Hematopoietic multipotent progenitor cell treated with erythropoietin and hydrocortisone succinate and interleukin-3 and kit ligand, for 4 days (in vitro differentiated cells): ENCODE measurements at regions not wholly inside any gene's neighbourhood (a gene's known extent, or its start where the extent isn't known, plus 50 kb on each side); places are given as distances from the start of the nearest gene placed in this dataset.

Source experiments
- DNase-seq: peaks from one replicate; pipeline ENCODE4 v3.0.0-alpha.2; 2015

DNA sequence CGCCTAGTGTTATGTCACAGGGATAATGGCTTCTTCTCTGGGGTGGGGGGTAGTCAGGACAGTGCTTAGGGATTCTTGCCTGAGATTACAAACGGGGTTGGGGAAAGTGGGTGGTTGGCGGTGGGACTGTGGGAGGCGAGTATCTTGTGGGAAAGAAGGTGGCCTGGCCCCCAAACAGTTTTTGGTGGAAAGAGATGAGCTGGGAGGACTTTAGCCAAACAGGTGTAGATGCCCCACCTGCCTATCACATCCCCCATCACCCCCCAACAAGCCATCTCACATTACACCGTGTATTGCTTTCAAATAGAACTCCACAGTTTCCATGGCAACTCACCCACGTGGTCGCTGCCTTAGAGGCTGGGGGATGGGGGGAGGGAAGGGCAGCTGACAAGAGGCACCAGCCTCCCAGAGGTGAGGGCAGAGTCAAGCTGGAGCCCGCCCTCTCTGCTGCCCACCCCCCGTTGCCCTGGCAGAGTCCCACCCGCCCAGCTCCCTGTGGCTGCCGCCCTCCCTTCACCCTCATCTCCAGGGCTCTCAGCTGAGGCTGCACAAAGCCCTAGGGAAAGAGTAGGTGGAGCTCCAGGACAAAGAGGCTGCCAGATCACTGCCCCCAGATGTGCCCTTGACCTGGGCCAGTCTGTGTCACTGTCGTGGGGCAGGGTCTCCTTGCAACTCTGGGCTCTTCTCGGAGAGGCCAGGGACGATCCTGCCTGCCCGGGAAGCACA, 98.3 kb downstream of the LRRC74A start:
- DNase-seq: peak; percentile 62

DNA sequence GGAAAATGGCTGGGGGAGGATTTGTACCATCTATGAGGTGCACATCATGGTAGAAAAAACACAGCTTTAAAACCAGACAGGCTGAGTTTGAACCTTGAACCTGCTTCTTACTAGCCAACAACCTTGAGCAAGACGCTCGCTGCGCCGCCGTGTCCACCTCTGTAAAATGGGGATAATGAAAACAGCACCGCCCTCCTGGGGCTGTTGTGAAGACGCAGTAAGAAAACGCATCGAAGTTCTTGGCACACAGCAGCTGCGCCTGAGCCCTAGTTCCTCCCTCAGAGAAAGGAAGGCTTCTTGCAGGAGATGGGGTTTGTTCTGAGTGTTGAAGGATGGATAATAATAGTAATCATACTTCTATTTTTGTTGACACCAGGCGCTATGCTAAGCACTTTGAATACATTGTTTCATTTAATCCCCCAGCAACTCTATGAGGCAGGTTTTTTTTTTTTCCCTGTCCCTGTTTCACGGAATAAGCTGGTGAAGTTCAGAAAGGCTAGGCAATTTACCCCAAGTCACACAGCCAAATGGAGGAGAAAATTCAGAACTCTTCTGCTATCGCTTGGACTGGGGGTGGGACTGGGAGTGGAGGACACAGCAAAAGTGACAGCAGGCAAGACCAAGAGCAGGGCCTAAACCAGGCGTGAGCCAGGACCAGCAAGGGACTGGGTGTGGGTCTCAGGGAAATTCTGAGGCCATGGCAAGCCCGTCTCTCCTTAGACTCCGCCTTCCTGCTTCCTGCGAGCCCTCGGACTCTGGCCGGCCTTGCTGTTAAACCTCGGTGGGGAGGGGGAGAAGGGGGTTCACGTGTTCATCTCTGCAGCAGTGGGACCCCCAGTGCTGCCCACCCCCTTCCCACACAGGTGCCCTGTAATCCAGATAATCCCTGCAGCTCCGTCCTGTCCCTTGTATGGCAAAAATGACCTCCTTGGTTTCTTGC, 97.5 kb downstream of the LRRC74A start:
- no peak for DNase-seq

DNA sequence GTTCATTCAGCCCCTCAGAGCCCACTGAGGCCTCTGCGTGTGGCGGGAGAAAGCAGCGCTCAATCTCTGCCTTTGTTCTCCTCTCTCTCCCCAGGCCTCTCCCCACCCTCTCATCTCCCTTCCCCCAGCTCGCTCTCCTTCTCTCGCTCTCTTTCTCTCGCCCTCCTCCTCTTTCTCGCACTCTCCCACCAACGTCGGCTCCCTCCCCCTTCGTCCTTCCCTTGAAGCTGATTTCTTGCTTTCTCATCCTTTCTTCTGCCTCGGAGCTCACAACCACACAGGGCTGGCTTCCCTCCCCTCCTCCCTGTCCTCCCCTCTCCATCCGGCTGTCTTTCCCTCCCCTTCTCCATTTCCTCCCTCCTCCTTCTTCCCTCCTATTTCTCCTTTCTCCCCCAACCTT, 96.4 kb downstream of the LRRC74A start:
- no peak for DNase-seq

DNA sequence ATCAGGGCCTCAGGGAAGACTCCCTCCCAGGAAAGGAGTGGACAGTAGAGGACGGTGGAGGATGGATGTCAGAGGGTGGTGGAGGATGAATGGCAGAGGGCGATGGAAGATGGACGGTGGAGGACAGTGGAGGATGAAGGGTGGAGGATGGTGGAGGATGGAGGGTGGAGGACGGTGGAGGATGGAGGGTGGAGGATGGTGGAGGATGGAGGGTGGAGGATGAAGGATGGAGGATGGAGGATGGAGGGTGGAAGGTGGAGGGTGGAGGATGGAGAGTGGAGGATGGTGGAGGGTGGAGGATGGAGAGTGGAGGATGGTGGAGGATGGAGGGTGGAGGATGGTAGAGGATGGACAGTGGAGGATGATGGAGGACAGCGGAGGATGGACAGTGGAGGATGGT, 95.9 kb downstream of the LRRC74A start:
- DNase-seq: no peak

DNA sequence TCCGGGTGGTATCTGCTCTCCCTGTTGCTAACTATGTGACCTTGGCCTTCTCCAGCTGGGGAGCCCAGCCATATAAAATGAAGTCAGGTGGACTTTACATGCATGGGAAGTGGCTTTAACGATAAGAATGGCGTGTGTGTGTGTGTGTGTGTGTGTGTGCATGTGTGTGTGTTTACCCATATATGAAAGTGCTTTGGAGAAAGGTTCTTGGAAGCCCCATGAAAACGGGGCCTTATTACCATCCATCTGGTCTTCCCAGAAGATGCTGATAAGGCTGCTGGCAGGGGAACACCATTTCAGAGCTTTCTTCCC, 94.8 kb downstream of the LRRC74A start:
- DNase-seq: no peak

DNA sequence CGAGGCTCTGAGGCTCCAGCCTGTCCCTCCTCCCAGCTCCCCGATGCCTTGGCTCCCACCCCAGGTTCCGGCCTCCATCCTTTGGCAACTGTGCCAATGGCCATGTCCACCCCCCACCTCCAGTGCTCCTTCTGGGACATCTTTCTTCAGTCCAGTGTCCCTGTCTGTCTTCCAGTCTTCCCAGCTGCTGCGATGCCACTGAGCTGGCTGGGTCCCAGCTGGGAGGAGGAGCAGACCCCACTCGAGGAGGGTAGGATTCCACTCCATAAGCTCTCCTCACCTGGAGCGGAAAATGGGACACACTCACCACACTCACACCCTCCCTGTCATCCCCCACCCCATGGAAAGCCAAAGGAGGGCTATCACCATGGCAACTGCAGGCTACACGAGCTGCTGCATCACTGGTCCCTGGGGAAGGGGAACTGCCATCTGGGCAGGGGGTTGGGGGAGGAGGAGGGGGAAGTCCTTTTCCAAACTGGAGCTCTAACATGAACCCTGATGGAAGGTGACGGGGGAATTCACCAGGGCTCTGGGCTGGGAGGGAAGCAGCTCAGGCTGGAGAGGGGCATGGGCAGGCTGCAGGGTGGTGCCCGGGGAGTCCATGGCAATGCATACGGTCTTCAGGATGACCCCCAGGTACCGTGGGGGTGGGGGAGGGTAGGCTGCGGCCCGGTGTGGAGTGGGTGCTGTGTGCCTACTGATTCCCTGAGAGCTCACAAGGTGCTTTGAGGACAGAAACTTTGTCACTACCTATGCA, 94.3 kb downstream of the LRRC74A start:
- DNase-seq: no peak

DNA sequence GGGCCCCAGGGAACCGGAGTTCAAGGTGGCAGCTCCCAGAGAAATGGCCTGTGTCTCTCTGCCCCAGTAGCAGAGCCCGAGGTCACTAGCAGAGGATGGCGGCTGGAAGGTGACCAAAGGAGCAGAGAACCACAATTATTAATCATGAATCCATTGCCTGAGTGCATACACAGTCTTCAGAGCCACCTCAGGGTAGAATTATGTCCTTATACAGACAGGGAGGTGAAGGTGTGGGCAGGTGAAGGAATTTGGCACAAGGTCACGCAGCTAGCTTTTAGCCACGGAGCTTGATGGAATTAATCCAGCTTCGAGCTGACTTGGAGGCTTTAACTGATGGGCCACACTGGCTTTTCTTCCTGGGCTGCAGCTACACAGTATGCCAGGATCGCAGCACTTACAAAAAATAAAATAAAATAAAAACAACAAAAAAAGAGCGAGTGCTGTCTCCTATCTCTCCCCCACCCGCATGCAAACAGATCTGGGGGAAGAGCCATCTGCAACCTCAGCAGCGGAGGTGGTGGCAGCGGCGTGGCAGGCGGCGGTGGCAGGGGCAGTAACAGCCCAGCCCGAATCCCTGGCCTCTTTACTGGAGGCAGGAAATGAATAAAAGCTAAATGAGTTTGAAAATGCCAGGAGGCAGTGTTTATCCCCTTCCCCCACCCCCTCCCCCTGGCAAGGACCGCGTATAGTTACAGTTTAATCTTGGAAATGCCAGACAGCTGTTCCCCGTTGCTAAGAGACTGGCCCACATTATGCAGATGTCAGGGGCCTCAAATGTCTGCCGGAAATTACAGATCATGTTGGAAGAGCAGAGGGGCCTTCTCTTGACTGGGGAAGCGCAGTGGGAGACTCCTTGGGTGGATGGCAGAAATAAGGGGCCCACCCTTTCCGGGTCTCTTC, 93.5 kb downstream of the LRRC74A start:
- DNase-seq: peak; percentile 85
